Uterus (tissue), 2 donors: ENCODE measurements at regions not wholly inside any gene's neighbourhood (a gene's known extent, or its start where the extent isn't known, plus 50 kb on each side); places are given as distances from the start of the nearest gene placed in this dataset.

Experiments used
- POLR2A ChIP-seq, 2 donors: fragments of 450-650 bp; IDR thresholded peaks; one replicate each; pipeline ENCODE4 v1.6.1; 2016; ENCODE audit warnings: antibody characterized with exemption in 2 of 2, mild to moderate bottlenecking in 1 of 2, moderate library complexity in 1 of 2
- TF ChIP-seq, protein P1 (sequence below), 4 experiments: fragments of 200-600 bp in 2 of 4; fragments of 450-650 bp in 2 of 4; sonication (generic) in 2 of 4; IDR thresholded peaks; one replicate each; pipeline ENCODE4 v1.5.1; 2016 to 2019; ENCODE audit warnings: antibody characterized with exemption in 4 of 4, mild to moderate bottlenecking in 2 of 4, moderate library complexity in 1 of 4

DNA sequence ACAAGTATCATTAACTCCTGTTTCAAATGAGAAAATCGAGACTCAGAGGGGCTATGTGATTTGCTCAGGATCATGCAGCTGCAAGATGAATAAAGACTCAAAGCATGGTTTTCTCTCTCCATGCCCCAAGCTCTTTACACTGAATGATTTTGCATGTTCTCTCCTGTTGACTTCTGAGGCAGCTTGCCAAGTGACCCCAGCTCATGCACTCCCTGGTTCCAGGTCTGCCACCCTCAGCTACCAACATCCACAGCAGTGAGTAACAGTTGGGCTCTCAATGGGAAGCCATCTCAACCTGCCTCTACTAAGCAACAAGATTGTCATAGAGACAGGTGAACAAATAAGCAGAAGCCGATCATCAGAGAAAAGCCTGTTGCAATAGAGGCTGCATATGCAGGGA lies 116.9 kb upstream of the GADL1 start:
- TF ChIP-seq, protein P1, sequence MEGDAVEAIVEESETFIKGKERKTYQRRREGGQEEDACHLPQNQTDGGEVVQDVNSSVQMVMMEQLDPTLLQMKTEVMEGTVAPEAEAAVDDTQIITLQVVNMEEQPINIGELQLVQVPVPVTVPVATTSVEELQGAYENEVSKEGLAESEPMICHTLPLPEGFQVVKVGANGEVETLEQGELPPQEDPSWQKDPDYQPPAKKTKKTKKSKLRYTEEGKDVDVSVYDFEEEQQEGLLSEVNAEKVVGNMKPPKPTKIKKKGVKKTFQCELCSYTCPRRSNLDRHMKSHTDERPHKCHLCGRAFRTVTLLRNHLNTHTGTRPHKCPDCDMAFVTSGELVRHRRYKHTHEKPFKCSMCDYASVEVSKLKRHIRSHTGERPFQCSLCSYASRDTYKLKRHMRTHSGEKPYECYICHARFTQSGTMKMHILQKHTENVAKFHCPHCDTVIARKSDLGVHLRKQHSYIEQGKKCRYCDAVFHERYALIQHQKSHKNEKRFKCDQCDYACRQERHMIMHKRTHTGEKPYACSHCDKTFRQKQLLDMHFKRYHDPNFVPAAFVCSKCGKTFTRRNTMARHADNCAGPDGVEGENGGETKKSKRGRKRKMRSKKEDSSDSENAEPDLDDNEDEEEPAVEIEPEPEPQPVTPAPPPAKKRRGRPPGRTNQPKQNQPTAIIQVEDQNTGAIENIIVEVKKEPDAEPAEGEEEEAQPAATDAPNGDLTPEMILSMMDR (IDR thresholded peaks at IDR 0.05) = no peak
- no peak for TF ChIP-seq POLR2A (IDR thresholded peaks at IDR 0.05)
